Activated T-cell treated with anti-CD3 and anti-CD28 coated beads for 4 hours (primary cell): ENCODE measurements at regions not wholly inside any gene's neighbourhood (a gene's known extent, or its start where the extent isn't known, plus 50 kb on each side); places are given as distances from the start of the nearest gene placed in this dataset.

Experiments used
- DNase-seq: peaks from one replicate; pipeline ENCODE4 v3.0.0-alpha.2; 2020

- DNase-seq, result no peak
These were observed 106.9 kb downstream of the CARTPT start for GRCh38 chr5:71825992-71826391.

DNA sequence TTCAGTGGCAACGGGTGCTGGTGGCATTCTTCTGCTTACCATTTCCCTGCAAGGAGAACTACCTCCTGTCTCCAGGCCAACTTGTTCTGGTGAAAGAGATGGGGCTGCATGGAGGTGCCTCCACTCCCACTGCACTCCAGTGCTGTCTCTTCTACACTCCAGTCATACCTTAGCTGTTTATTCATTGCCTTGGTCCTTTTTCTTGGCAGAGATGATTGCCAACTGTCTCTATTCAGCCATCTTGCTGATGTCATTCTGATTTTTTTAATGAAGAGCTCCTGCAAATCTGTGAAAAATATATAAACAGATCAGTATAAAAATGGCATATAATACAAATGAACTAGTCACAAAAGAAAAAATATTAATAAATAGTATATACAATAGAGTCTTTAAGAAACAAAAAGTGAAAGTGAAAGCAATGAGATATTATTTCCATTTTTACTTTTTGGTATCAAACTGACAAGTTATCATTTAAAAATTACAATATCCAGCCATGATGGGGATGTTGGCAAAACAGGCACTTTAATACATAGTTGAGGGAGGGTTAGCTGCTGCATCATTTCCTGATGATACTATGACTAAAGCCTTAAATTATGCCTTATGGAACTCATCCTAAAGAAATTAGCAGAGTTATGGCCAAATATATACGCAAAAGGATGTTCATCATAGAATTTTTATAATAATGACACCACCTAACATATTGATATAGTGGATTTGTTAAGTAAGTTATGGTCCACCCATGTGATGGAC, 109.4 kb downstream of the CARTPT start:
- no peak for DNase-seq

- no peak for DNase-seq
These were observed 110.1 kb downstream of the CARTPT start for GRCh38 chr5:71829206-71829605.

DNA sequence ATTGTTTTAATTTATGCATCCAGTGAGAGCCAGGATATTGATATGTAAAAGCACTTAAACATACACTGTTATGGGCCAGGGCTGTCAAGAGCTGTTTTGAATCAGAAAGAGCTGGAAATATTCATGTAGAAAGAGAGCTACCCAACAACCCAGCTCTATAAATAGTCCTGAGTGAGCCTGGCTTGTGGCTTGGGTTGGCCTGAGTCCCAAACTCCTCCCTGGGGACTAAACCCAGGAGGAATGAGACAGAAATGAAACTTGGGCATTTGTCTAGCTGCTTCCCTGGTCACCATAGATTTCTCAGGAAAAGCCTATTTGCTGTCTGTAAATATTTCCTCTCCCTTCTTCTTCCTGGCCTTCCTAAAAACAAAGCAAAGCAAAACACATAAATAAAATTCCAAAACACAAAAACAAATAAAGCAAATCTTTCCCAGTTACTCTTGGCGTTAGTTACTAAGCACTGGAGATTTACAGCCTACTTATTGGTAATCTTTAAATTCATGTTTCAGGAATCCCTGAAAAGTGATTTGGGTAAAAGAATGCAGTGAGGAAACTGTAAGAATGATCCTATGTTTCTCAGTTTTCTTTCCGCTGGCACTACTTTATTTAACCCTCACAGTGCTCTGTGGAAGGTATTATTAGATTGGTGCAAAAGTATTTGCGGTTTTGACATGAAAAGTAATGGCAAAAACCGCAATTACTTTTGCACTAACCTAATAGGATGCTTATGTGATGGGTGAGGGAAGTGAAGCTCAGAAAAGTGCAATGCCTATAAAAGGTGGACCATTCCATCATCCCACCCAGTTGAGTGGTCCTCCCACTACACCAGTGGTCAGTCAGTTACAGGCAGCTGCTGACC, 111.8 kb downstream of the CARTPT start:
- DNase-seq, result no peak

- DNase-seq, result no peak
These were observed 114.0 kb downstream of the CARTPT start for GRCh38 chr5:71832812-71833715.

GRCh38 chr5:71834601-71835000, 115.5 kb downstream of the CARTPT start:
- DNase-seq, result no peak

GRCh38 chr5:71836084-71836483, 117.0 kb downstream of the CARTPT start:
- DNase-seq, result no peak

- DNase-seq, result no peak
These were observed 117.6 kb downstream of the CARTPT start for GRCh38 chr5:71836559-71837112.

DNA sequence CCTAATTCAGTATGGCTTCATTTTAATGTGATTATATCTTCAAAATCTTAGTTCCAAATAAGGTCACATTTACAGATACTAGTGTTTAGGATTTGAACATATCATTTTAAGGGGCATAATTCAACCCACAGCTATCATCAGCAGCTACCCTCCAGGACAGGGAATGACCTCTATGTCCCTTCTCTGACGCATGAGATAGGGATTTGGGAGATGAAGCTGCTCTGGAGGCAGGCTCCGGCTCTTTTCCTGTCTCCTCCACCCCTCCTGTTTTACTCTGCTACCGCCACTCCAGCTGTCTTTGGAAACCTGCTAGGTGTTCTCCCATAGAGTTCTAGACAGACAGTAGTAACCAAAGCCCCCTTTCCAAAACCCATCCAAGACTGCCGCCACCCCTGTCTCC, 119.2 kb downstream of the CARTPT start:
- DNase-seq, result no peak

DNA sequence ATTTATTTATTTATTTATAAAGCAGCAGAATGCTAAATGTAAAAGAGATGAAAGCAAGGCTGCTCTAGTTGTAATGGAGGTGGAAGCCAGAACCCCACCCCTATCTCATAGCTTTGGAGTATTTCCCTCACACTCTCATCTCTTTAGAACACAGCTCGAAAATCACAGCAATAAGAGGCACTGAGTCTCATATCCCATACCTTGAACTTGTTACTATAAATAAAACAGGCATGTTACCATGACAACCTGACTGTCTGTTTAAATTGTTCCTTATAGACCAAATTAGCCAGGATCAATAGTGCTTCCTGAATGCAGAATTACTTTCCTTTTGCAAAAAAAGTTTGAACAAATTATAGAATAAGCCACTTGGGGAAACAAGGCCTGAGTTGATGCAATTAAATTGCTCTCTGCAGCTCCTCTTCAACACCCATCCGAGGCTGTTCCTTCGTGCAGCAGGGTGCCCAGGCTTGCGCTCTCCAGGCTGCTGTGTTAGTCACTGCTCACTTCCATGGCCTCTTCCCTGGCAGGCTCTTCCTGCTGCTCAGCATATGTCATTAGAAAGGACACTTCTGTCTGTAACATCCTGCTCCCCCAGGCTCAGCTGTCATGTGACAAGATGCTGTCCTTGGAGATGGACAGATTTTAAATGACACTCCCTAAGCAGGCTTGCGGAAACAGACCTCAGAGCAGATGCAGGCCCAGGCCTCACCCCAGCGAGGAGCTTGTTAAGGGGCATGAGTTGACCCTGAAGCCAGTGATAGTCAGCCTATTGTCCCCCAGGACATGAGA, 120.2 kb downstream of the CARTPT start:
- DNase-seq, result no peak

- DNase-seq, result no peak
These were observed 122.0 kb downstream of the CARTPT start for GRCh38 chr5:71841107-71841506.

DNA sequence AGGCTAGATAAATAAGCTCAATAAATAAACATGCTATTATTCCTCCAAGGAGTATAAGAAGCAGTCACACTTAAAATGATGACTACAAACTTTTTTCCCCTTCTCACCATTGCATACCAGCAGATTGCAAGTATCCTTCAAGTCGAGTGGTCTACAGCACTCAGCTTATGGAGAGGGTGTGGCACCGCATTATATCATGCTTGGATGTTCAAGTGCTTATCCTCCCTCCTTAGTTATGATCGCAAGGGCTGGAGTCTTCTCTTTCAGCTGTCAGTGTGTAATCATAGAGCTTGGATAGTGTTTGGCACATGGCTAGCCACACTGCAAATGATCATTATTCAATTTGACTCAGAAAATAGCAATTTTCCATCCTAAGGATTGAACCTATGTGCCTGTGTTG, 124.0 kb downstream of the CARTPT start:
- DNase-seq, result no peak

GRCh38 chr5:71844862-71845261, 125.8 kb downstream of the CARTPT start:
- DNase-seq, result no peak

DNA sequence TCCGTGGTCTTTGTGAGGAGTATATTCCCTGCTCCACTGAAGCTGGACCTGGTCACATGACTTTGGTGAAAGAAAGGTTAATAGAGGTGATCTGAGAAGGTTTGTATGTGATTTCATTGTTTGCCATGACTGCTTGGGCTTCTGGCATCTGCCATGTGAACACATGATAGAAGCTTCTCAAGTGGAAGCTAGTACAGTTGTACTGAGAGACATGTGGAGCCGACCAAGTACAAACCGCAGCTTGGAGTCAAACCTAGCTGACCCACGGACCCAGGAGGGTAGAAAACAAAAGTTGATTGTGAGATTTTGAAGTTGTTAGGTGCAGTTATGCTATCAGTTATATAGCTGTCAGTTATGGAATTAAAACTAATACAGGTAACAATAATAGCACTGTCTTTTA, 140.4 kb downstream of the CARTPT start:
- no peak for DNase-seq

DNA sequence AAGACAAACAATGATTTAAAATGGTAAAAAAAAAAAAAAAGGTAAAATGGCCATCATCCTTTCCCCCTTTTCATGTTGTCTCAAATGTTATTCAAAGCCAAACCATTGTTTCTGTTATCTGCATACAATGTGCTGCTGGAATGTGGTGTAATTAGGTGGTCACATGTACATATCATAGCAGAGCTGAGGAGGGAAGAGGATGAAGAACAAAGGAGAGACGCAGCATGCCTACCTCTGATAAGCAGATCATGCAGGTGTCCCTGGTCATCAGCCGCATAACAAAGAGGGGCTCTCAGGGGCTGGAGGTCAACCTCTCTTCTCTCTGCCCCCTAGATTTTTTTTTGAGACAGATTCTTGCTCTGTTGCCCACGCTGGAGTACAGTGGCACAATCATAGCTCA, 141.0 kb downstream of the CARTPT start:
- DNase-seq, result no peak

GRCh38 chr5:71861682-71862081, 142.6 kb downstream of the CARTPT start:
- DNase-seq, result no peak

- no peak for DNase-seq
These were observed 143.0 kb downstream of the CARTPT start for GRCh38 chr5:71862087-71862486.

DNA sequence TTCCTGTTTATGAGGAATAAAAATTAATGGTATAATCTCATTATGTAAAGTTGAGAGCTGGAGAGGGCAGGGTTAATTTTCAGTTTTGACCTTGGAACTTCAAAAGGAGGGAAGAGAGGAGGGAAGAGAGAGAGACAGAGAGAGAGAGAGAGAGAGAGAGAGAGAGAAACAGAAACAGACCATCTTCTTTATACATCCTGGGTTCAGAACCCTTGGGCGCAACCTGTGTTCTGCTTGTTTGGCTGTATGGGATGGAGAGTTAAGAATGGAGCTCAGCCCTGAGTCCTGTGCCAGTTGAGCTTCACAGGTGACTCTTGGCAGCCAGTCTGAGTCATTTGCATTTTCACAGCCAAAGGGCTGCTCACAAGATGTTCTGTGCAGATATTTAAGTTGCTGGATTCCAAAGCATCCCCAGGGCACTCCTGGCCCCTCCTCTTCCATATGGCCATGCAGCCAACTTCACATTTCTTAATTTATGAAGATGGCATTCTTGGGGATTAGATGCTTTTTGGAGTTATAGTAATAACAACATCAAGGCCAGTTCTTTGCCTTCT, 143.5 kb downstream of the CARTPT start:
- no peak for DNase-seq

DNA sequence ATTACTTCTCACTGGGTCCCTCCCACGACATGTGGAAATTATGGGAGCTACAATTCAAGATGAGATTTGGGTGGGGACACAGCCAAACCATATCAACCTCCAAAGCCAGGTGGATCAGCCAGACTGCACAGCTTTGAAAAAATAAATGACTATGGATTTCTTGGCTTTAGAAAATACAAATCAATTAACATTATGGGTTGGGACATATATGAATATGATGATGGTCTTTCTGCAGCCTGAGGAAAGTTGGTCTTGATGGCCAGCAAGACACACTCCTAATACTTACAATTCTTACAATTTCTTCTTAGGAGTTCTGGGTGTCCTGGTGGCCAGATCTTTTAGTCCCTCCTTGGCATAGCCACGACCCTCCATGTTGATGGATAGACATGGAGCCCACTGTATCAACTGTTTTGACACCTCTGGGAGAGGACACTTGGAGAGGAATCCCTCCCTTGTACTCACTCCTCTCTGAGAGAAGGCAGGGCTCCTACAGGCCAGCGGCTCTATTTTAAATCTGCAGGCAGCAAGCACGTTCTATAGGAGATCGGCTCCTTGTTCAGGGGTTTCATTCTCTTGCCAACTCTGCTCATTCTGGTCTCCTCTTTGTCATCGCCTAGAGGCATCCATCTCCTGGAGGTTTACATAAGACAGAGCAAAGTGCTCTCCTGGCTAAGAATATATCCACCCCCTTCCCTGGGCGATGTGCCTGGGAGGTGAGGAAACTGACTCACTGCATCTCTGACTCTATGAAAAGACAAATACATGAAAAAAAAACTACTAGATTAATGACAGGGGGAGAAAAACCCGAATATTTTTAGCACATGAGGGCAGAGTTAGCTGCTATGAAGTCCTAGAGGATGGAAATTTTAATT, 145.9 kb downstream of the CARTPT start:
- no peak for DNase-seq

- no peak for DNase-seq
These were observed 146.7 kb downstream of the CARTPT start for GRCh38 chr5:71865665-71866320.
